H1 (cell line): ENCODE measurements at regions not wholly inside any gene's neighbourhood (a gene's known extent, or its start where the extent isn't known, plus 50 kb on each side); places are given as distances from the start of the nearest gene placed in this dataset.

Experiments used
- CTCF ChIA-PET: fragments of 300-600 bp; sonication (Branson Sonifier 250); formaldehyde crosslinking; loops from one replicate; lab custom pipeline; 2021; ENCODE audit not compliant: partially characterized antibody; lab: Charles Lee
- POLR2A ChIA-PET: fragments of 300-600 bp; sonication (Branson Sonifier 250); formaldehyde crosslinking; loops from one replicate; lab custom pipeline; 2021; ENCODE audit warnings: inconsistent platforms; ENCODE audit not compliant: partially characterized antibody; lab: Charles Lee
- DNase-seq, 2 experiments: peaks; one replicate each; pipeline versions ENCODE4 v3.0.0 to v3.0.0-alpha.2; 2010 to 2022; ENCODE audit warnings: low spot score in 2 of 2, low read depth in 1 of 2, mixed read lengths in 1 of 2
- FAIRE-seq: peaks from 2 replicates; lab custom pipeline; 2011; peaks lifted over from hg19 to GRCh38; lab: Jason Lieb, UNC
- H2AFZ ChIP-seq: 2 replicates; pipeline ENCODE4 v1.8.1; 2012; ENCODE audit warnings: low read length, inconsistent platforms
- H2AK5ac ChIP-seq: 2 replicates; pipeline ENCODE4 v1.6.1; 2013; ENCODE audit warnings: low read depth, low read length
- H2BK120ac ChIP-seq: replicated peaks from 2 replicates; pipeline ENCODE3; 2013; ENCODE audit warnings: low read depth, low read length, inconsistent platforms
- H2BK12ac ChIP-seq: 2 replicates; pipeline ENCODE4 v1.6.1; 2013; ENCODE audit warnings: low read depth, low read length
- H2BK15ac ChIP-seq: 2 replicates; pipeline ENCODE4 v1.6.1; 2013; ENCODE audit warnings: low read length
- H2BK20ac ChIP-seq: 2 replicates; pipeline ENCODE4 v1.6.1; 2013; ENCODE audit warnings: low read length
- H2BK5ac ChIP-seq: 2 replicates; pipeline ENCODE4 v1.6.1; 2013; ENCODE audit warnings: low read depth, low read length
- H3K14ac ChIP-seq: 2 replicates; pipeline ENCODE4 v1.6.1; 2013; ENCODE audit warnings: inconsistent platforms; ENCODE audit not compliant: insufficient read length
- H3K18ac ChIP-seq: 2 replicates; pipeline ENCODE4 v1.6.1; 2013; ENCODE audit warnings: low read length; ENCODE audit errors: extremely low read depth
- H3K23ac ChIP-seq: 2 replicates; pipeline ENCODE4 v1.6.1; 2013; ENCODE audit warnings: inconsistent platforms; ENCODE audit not compliant: insufficient read length
- H3K23me2 ChIP-seq: 2 replicates; pipeline ENCODE4 v1.6.1; 2013; ENCODE audit warnings: low read depth, low read length
- H3K27ac ChIP-seq: 2 replicates; pipeline ENCODE4 v1.6.1; 2011; ENCODE audit warnings: low read depth, low read length, inconsistent platforms
- H3K27me3 ChIP-seq, 4 experiments: replicated peaks in 1 of 4; 1 replicate in 1 of 4; 2 replicates in 3 of 4; pipeline versions ENCODE4 v1.6.1 to v1.8.1; 2011 to 2013; ENCODE audit warnings: low read length in 3 of 4, mild to moderate bottlenecking in 3 of 4, inconsistent platforms in 2 of 4, mixed read lengths in 2 of 4, moderate library complexity in 1 of 4; ENCODE audit not compliant: control insufficient read depth in 3 of 4, insufficient read depth in 3 of 4; ENCODE audit errors: extremely low read depth in 1 of 4
- H3K36me3 ChIP-seq, 4 experiments: 2 replicates each; pipeline versions ENCODE4 v1.6.1 to v1.8.1; 2011 to 2013; ENCODE audit warnings: mild to moderate bottlenecking in 4 of 4, low read length in 3 of 4, moderate library complexity in 2 of 4, control low read depth in 1 of 4, inconsistent platforms in 1 of 4; ENCODE audit not compliant: insufficient read depth in 4 of 4, control insufficient read depth in 2 of 4
- H3K4ac ChIP-seq: replicated peaks from 2 replicates; pipeline ENCODE3; 2013; ENCODE audit warnings: low read length, low read depth, mixed read lengths, inconsistent platforms; ENCODE audit not compliant: insufficient read length
- H3K4me1 ChIP-seq, 4 experiments: replicated peaks in 1 of 4; 1 replicate in 1 of 4; 2 replicates in 3 of 4; pipeline versions ENCODE4 v1.6.1 to v1.8.1; 2011 to 2013; ENCODE audit warnings: low read length in 3 of 4, inconsistent platforms in 2 of 4, mixed read lengths in 1 of 4; ENCODE audit not compliant: insufficient read depth in 4 of 4, control insufficient read depth in 3 of 4
- H3K4me2 ChIP-seq, 2 experiments: 2 replicates each; pipeline versions ENCODE4 v1.6.1 to v1.8.1; 2011 to 2013; ENCODE audit warnings: low read depth in 2 of 2, low read length in 2 of 2, control low read depth in 1 of 2, inconsistent platforms in 1 of 2, mild to moderate bottlenecking in 1 of 2; ENCODE audit not compliant: insufficient read depth in 1 of 2
- H3K4me3 ChIP-seq, 4 experiments: fragments of 200-600, 300-600 bp in 1 of 4; sonication (generic), shearing (Covaris generic), sonication (Bioruptor Twin) in 1 of 4; 2 replicates each; pipeline versions ENCODE4 v1.5.1 to v1.8.1; 2011 to 2016; ENCODE audit warnings: low read length in 4 of 4, low read depth in 3 of 4, control low read depth in 2 of 4, inconsistent platforms in 2 of 4, mild to moderate bottlenecking in 2 of 4, mixed read lengths in 1 of 4, moderate library complexity in 1 of 4; ENCODE audit not compliant: insufficient read depth in 2 of 4; ENCODE audit errors: extremely low read depth in 1 of 4
- H3K56ac ChIP-seq: replicated peaks from 2 replicates; pipeline ENCODE3; 2013; ENCODE audit warnings: low read depth, mild to moderate bottlenecking, mixed read lengths, low read length, inconsistent platforms; ENCODE audit not compliant: insufficient read length
- H3K79me1 ChIP-seq: 2 replicates; pipeline ENCODE4 v1.6.1; 2013; ENCODE audit warnings: low read depth, low read length, control low read depth
- H3K79me2 ChIP-seq, 2 experiments: 2 replicates each; pipeline versions ENCODE4 v1.6.1 to v1.8.1; 2012 to 2013; ENCODE audit warnings: low read length in 2 of 2, mild to moderate bottlenecking in 2 of 2, inconsistent platforms in 1 of 2; ENCODE audit not compliant: insufficient read depth in 2 of 2, control insufficient read depth in 1 of 2
- H3K9ac ChIP-seq, 4 experiments: replicated peaks in 1 of 4; 1 replicate in 1 of 4; 2 replicates in 3 of 4; pipeline versions ENCODE4 v1.6.1 to v1.8.1; 2011 to 2013; ENCODE audit warnings: low read depth in 3 of 4, low read length in 3 of 4, control low read depth in 2 of 4, mild to moderate bottlenecking in 2 of 4, moderate library complexity in 2 of 4, inconsistent platforms in 1 of 4; ENCODE audit errors: extremely low read depth in 1 of 4
- H3K9me3 ChIP-seq, 2 experiments: 2 replicates each; pipeline versions ENCODE4 v1.6.1 to v1.8.1; 2012 to 2013; ENCODE audit warnings: mild to moderate bottlenecking in 2 of 2, moderate library complexity in 2 of 2, control low read depth in 1 of 2, inconsistent platforms in 1 of 2, low read depth in 1 of 2, low read length in 1 of 2, mixed read lengths in 1 of 2; ENCODE audit not compliant: insufficient read depth in 2 of 2
- H4K20me1 ChIP-seq, 2 experiments: replicated peaks in 1 of 2; 2 replicates each; pipeline versions ENCODE3 to v1.8.1; 2011 to 2013; ENCODE audit warnings: inconsistent platforms in 2 of 2, low read length in 2 of 2, mild to moderate bottlenecking in 1 of 2; ENCODE audit not compliant: insufficient read depth in 2 of 2, control insufficient read depth in 1 of 2
- H4K5ac ChIP-seq: 2 replicates; pipeline ENCODE4 v1.6.1; 2013; ENCODE audit warnings: low read length, low read depth, mixed read lengths, inconsistent platforms; ENCODE audit not compliant: insufficient read length
- H4K8ac ChIP-seq: 2 replicates; pipeline ENCODE4 v1.8.0; 2013; ENCODE audit warnings: mild to moderate bottlenecking, moderate library complexity, low read length, inconsistent platforms; ENCODE audit not compliant: insufficient read depth; ENCODE audit errors: extremely low read depth
- H4K91ac ChIP-seq: replicated peaks from 2 replicates; pipeline ENCODE3; 2013; ENCODE audit warnings: low read length, mixed read lengths, inconsistent platforms; ENCODE audit not compliant: insufficient read length
- BACH1 ChIP-seq: IDR thresholded peaks from 2 replicates; pipeline ENCODE4 v1.6.1; 2012; ENCODE audit warnings: low read length, improper control_type of control experiment
- CHD2 ChIP-seq: IDR thresholded peaks from 2 replicates; pipeline ENCODE4 v1.6.1; 2012; ENCODE audit warnings: low read length, improper control_type of control experiment
- E2F6 ChIP-seq: IDR thresholded peaks from 2 replicates; pipeline ENCODE4 v1.6.1; 2012; ENCODE audit warnings: inconsistent platforms
- EP300 ChIP-seq, 2 experiments: IDR thresholded peaks; 1 replicate in 1 of 2; 2 replicates in 1 of 2; pipeline ENCODE4 v1.6.1; 2011 to 2012; ENCODE audit warnings: low read depth in 2 of 2, low read length in 2 of 2, mild to moderate bottlenecking in 2 of 2, borderline replicate concordance in 1 of 2, inconsistent platforms in 1 of 2, moderate library complexity in 1 of 2
- GTF2F1 ChIP-seq: IDR thresholded peaks from 2 replicates; pipeline ENCODE4 v1.6.1; 2012; ENCODE audit warnings: low read depth, low read length, improper control_type of control experiment, borderline replicate concordance
- HDAC6 ChIP-seq: IDR thresholded peaks from one replicate; pipeline ENCODE4 v1.7.1; 2012; ENCODE audit warnings: low read depth, mild to moderate bottlenecking, inconsistent platforms, low read length, moderate library complexity
- KDM1A ChIP-seq: fragments of 200-600, 300-600 bp; sonication (generic); IDR thresholded peaks from 2 replicates; pipeline ENCODE4 v1.7.1; 2016; ENCODE audit warnings: mild to moderate bottlenecking, low read length, borderline replicate concordance
- KDM5A ChIP-seq: fragments of 200-600 bp; IDR thresholded peaks from 2 replicates; pipeline ENCODE4 v1.7.1; 2012; ENCODE audit warnings: mild to moderate bottlenecking, low read length, inconsistent platforms, mixed read lengths
- POLR2AphosphoS5 ChIP-seq: IDR thresholded peaks from 2 replicates; pipeline ENCODE4 v1.6.1; 2011; ENCODE audit warnings: low read depth, low read length
- SIN3A ChIP-seq, 2 experiments: IDR thresholded peaks in 1 of 2; conservative IDR thresholded peaks in 1 of 2; 2 replicates each; pipeline ENCODE4 v1.6.1; 2011 to 2012; ENCODE audit warnings: low read length in 2 of 2, improper control_type of control experiment in 1 of 2, low read depth in 1 of 2, mild to moderate bottlenecking in 1 of 2
- SIRT6 ChIP-seq: IDR thresholded peaks from one replicate; pipeline ENCODE4 v1.7.1; 2012; ENCODE audit warnings: low read length, inconsistent platforms
- SP4 ChIP-seq: IDR thresholded peaks from 2 replicates; pipeline ENCODE4 v1.6.1; 2012; ENCODE audit warnings: low read length, inconsistent platforms
- SRF ChIP-seq: IDR thresholded peaks from 2 replicates; pipeline ENCODE4 v1.6.1; 2011; ENCODE audit warnings: mild to moderate bottlenecking, low read depth, low read length, moderate library complexity
- WGBS, 2 experiments: shearing (Covaris generic) in 1 of 2; methylation state at CpG; one replicate each; pipeline versions ENCODE4 v1.1.6 to v1.1.7; 2013 to 2015; ENCODE audit warnings: low lambda C conversion rate in 2 of 2, mixed read lengths in 2 of 2, inconsistent platforms in 1 of 2, low coverage in 1 of 2, missing lambda C conversion rate in 1 of 2; ENCODE audit not compliant: insufficient replicate concordance in 2 of 2, insufficient coverage in 1 of 2, insufficient read length in 1 of 2; ENCODE audit errors: extremely low coverage in 1 of 2, missing lambda C conversion rate in 1 of 2; 5-methylcytosine and 5-hydroxymethylcytosine counted together

GRCh38 chr22:48153726-48154125, 1391.3 kb downstream of the TBC1D22A start:
- CTCF ChIA-PET, result interaction anchor here (1.5 kb wide), 1 partner anchor 8 kb away, joined by 4 read pairs; no protein-coding TSS in a partner anchor
- DNase-seq, result no peak
- H4K20me1 ChIP-seq, result peaks cover 0 to 1% of the 10 kb centered on the region in 2 experiments

More at GRCh38 chr22:48153726-48154125, 1391.3 kb downstream of the TBC1D22A start:
- H3K9me3 ChIP-seq, result no peaks in the 10 kb centered on the region
- H4K8ac ChIP-seq, result no peak overlapping the region
- H3K23ac ChIP-seq, result no peak overlapping the region
- H3K79me2 ChIP-seq, result no peaks in the 10 kb centered on the region
- WGBS, 2 experiments, result 98% methylated on average over 8 of the region's 10 CpGs; no CpG with 5 or more reads in 1 of the 2 experiments
- no peaks in the 10 kb centered on the region for H3K79me1 ChIP-seq
- peaks cover 0 to 2% (median 0%) of the 10 kb centered on the region in 4 experiments; a peak in 1 of 7 replicates for H3K27me3 ChIP-seq
- H3K18ac ChIP-seq, result no peak overlapping the region
- H3K14ac ChIP-seq, result no peak overlapping the region
- no peak overlapping the region for H3K9ac ChIP-seq
- no peak overlapping the region for H3K4me3 ChIP-seq
- no peak overlapping the region for H4K91ac ChIP-seq
- 0 out of 2 replicates have a peak overlapping the region, but pooled peaks have one; percentile 17 for H2BK12ac ChIP-seq
- H2AK5ac ChIP-seq, result no peak overlapping the region
- no peak overlapping the region for H4K5ac ChIP-seq
- H2BK15ac ChIP-seq, result no peak overlapping the region
- H3K36me3 ChIP-seq, result no peaks in the 10 kb centered on the region
- H2AFZ ChIP-seq, result no peak overlapping the region
- TF ChIP-seq KDM5A (no peak), POLR2AphosphoS5 (no peak), BACH1 (no peak), SIN3A (conservative IDR thresholded peaks at IDR 0.05 in 1 of 2, IDR thresholded peaks at IDR 0.05 in 1 of 2; ENCODE audit: low read depth in 1 of 2, low read length in 2 of 2) (no peak), CHD2 (no peak), SIRT6 (no peak), EP300 (IDR thresholded peaks at IDR 0.05; ENCODE audit: borderline replicate concordance in 1 of 2, low read depth in 2 of 2, low read length in 2 of 2) (no peak), SRF (no peak), E2F6 (no peak), GTF2F1 (no peak), HDAC6 (no peak), SP4 (no peak), KDM1A (no peak)
- no peak overlapping the region for H3K27ac ChIP-seq
- no peaks in the 10 kb centered on the region for H3K23me2 ChIP-seq
- POLR2A ChIA-PET, result no interaction called here
- H2BK5ac ChIP-seq, result no peak overlapping the region
- H3K56ac ChIP-seq, result no peak overlapping the region
- H2BK120ac ChIP-seq, result no peak overlapping the region
- H3K4ac ChIP-seq, result no peak overlapping the region
- H3K4me2 ChIP-seq, result no peak overlapping the region
- H2BK20ac ChIP-seq, result no peak overlapping the region
- no peak for FAIRE-seq
- H3K4me1 ChIP-seq, result no peaks in the 10 kb centered on the region
